ENCODE measurements at regions not wholly inside any gene's neighbourhood (a gene's known extent, or its start where the extent isn't known, plus 50 kb on each side); places are given as distances from the start of the nearest gene placed in this dataset.

DNA sequence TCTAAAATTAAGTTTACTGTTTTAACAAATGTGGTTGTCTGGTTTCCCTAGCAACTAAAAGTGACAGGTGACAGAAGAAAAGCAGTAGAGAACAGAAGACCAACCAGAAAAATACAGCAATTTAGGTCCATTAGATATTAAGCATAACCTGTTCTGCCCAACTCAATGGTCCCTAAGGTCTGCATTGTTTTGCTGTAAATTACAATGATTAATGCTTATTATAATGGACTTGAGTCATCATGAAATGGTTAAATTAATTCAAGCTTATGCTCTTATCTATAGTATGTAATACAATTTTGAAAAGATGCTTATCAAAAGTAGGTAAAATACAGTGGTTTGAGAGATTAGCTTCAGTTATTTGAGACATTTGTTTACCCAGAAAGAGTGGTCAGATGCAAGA lies 378.0 kb downstream of the GRB14 start:
- no peak overlapping the region for H3K4me3 ChIP-seq (ENCODE audit: control insufficient read depth, low read depth, low read length)
- no peak for DNase-seq (ENCODE audit: low read depth)
- TF ChIP-seq CTCF (IDR thresholded peaks at IDR 0.05; ENCODE audit: control insufficient read depth, insufficient read depth, low read depth, low read length, missing control alignments), result no peak

- DNase-seq (ENCODE audit: low read depth), result no peak
- no peak overlapping the region for H3K4me3 ChIP-seq (ENCODE audit: control insufficient read depth, low read depth, low read length)
- no peak for TF ChIP-seq CTCF (IDR thresholded peaks at IDR 0.05; ENCODE audit: control insufficient read depth, insufficient read depth, low read depth, low read length, missing control alignments)
Observed at GRCh38 chr2:164242409-164242808, 378.9 kb downstream of the GRB14 start.

DNA sequence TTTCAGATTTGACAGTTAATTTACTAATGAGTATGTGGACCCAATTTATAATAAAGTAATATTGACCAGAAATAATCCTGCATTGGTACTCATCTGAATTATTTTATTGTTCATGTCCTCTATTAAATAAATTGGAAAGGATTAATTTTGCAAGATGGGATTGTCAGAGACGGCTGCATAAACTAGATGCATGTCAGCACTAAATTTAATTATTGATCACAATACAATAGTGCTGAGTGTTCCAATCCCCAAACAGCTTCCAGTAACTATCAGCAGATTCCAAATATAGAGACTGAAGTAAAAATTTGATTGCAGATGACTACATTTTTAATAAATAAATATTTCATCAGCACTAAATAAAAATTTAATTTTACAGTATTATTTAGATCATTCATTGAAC lies 387.2 kb downstream of the GRB14 start:
- DNase-seq (ENCODE audit: low read depth), result no peak
- TF ChIP-seq CTCF (IDR thresholded peaks at IDR 0.05; ENCODE audit: control insufficient read depth, insufficient read depth, low read depth, low read length, missing control alignments), result no peak
- no peak overlapping the region for H3K4me3 ChIP-seq (ENCODE audit: control insufficient read depth, low read depth, low read length)

DNA sequence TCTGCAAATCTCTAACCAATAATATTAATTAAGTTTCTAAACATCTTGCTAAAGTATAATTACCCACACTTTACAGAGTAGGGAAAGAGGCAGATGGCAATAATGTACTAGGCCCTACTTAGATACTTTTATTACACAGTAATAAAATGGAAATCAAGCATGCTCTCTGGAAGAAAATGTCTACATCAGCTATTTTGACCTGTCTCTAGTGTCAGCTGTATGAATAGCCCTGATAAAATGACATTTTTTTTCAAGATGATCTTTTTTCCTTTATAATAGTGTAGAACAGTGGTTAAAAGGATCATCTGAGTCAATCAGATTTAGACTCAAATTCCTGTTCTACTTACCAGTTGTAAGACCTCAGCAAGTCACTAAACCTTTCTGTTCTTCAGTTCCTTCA lies 397.3 kb downstream of the GRB14 start:
- no peak for TF ChIP-seq CTCF (IDR thresholded peaks at IDR 0.05; ENCODE audit: control insufficient read depth, insufficient read depth, low read depth, low read length, missing control alignments)
- H3K4me3 ChIP-seq (ENCODE audit: control insufficient read depth, low read depth, low read length), result no peak overlapping the region
- no peak for DNase-seq (ENCODE audit: low read depth)

DNA sequence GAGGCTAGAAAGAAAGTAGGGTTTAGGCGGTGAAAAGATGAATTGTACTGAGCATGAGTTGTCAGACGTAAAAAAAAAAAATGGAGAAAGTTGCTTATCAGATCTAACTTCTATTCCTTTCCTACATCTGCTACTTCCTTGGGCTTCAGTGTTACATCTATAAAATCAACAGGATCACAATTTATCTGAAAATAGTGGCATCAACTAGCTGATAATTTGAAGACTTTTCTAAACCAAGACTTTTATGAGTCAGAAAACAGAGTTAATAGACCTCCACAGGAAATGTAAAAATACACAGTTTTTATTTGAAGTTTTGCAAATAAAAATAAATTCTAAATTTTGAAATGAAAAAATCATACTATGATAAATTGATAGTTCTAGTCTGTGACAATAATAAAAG lies 399.8 kb downstream of the GRB14 start:
- no peak overlapping the region for H3K4me3 ChIP-seq (ENCODE audit: control insufficient read depth, low read depth, low read length)
- DNase-seq (ENCODE audit: low read depth), result no peak
- TF ChIP-seq CTCF (IDR thresholded peaks at IDR 0.05; ENCODE audit: control insufficient read depth, insufficient read depth, low read depth, low read length, missing control alignments), result no peak

DNA sequence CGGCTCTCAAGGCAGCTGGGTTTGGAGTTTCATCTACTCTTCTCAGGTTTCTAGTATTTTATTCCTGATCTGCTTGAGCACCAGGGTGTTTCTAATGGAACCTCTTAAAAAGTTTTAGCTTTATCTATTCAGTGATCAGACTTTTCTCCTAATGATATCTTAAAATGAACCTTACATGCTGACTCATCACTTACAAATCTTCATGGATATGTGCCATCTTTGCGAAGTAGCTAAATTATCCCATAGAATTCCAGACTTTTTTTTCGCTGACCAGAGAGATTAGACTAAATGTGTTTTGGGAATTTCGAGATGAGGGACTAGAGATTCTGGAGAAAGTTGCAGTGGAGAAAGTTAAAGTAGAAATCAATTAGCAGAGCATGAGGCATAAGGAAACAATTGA lies 401.0 kb downstream of the GRB14 start:
- no peak for TF ChIP-seq CTCF (IDR thresholded peaks at IDR 0.05; ENCODE audit: control insufficient read depth, insufficient read depth, low read depth, low read length, missing control alignments)
- no peak for DNase-seq (ENCODE audit: low read depth)
- no peak overlapping the region for H3K4me3 ChIP-seq (ENCODE audit: control insufficient read depth, low read depth, low read length)

- no peak for TF ChIP-seq CTCF (IDR thresholded peaks at IDR 0.05; ENCODE audit: control insufficient read depth, insufficient read depth, low read depth, low read length, missing control alignments)
- no peak overlapping the region for H3K4me3 ChIP-seq (ENCODE audit: control insufficient read depth, low read depth, low read length)
- no peak for DNase-seq (ENCODE audit: low read depth)
Observed at GRCh38 chr2:164213916-164214315, 407.4 kb downstream of the GRB14 start.
